GM13976 (cell line): ENCODE measurements at regions not wholly inside any gene's neighbourhood (a gene's known extent, or its start where the extent isn't known, plus 50 kb on each side); places are given as distances from the start of the nearest gene placed in this dataset.

Experiments
- DNase-seq: peaks from one replicate; pipeline ENCODE4 v3.0.0; 2012; ENCODE audit warnings: low spot score
- CTCF ChIP-seq: IDR thresholded peaks from 2 replicates; pipeline ENCODE4 v1.5.1; 2012; ENCODE audit warnings: borderline replicate concordance, mild to moderate bottlenecking; ENCODE audit not compliant: insufficient read depth; ENCODE audit errors: extremely low read depth, missing control alignments, control extremely low read depth
- in situ Hi-C: fragments of 300-500 bp; cut with MboI; formaldehyde crosslinking; loops from one replicate; pipeline ENCODE4 v1.12.0; 2022; ENCODE audit warnings: low sequenced_read_pairs, mixed read lengths, inconsistent platforms; ENCODE audit not compliant: unreplicated experiment

GRCh38 chr7:138289082-138289481 lies 171.0 kb upstream of the TRIM24 start:
- DNase-seq: no peak
- no peak for TF ChIP-seq CTCF
- in situ Hi-C loops: no loop called here

- DNase-seq: no peak
- no peak for TF ChIP-seq CTCF
- in situ Hi-C loops: no loop called here
These were observed 170.2 kb upstream of the TRIM24 start for GRCh38 chr7:138289864-138290263.

GRCh38 chr7:138292951-138293350 lies 167.1 kb upstream of the TRIM24 start:
- no peak for TF ChIP-seq CTCF
- in situ Hi-C loops: no loop called here

GRCh38 chr7:138295049-138295637 lies 164.9 kb upstream of the TRIM24 start:
- no peak for DNase-seq
- in situ Hi-C loops: no loop called here
- no peak for TF ChIP-seq CTCF

More at GRCh38 chr7:138292951-138293350, 167.1 kb upstream of the TRIM24 start:
- DNase-seq: no peak

- DNase-seq: no peak
- no peak for TF ChIP-seq CTCF
- in situ Hi-C loops: no loop called here
These were observed 162.5 kb upstream of the TRIM24 start for GRCh38 chr7:138297526-138297925.

GRCh38 chr7:138299066-138299465 lies 161.0 kb upstream of the TRIM24 start:
- in situ Hi-C loops: no loop called here
- DNase-seq: no peak
- no peak for TF ChIP-seq CTCF
